ENCODE measurements at regions not wholly inside any gene's neighbourhood (a gene's known extent, or its start where the extent isn't known, plus 50 kb on each side); places are given as distances from the start of the nearest gene placed in this dataset.

DNA sequence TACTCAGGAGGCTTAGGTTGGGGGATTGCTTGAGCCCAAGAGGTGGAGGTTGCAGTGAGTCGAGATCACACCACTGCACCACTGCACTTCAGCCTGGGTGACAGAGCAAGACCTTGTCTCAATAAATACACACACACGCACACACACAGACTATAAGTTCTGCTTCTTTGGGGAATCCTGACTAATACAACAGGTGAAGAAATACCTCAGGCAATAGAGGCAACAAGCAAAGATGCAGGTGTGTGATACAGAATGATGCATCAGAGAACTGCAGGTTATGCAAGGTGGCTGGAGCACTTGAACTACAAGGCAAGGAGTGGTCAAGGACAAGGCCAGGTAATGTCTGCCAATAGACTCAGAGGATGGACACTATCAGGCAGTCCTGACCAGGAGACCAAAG lies 117.6 kb upstream of the ZNF678 start:
- 66% methylated on average over 2 of the region's 2 CpGs for WGBS (ENCODE audit: low lambda C conversion rate)
- no peak overlapping the region for H2AFZ ChIP-seq (ENCODE audit: low read depth)
- H3K4me2 ChIP-seq: no peak overlapping the region
- H3F3A ChIP-seq (replicated peaks; ENCODE audit: insufficient read depth): no peaks in the 10 kb centered on the region
- H3K4me3 ChIP-seq (ENCODE audit: low read depth in 2 of 2, low read length in 1 of 2): no peak overlapping the region
- no peaks in the 10 kb centered on the region for H3K27me3 ChIP-seq (ENCODE audit: insufficient read depth)
- no peaks in the 10 kb centered on the region for H3K9me2 ChIP-seq
- no peaks in the 10 kb centered on the region for H3K9me3 ChIP-seq
- peaks cover 0 to 7% of the 10 kb centered on the region in 2 experiments; a peak in 1 of 4 replicates for H3K4me1 ChIP-seq (ENCODE audit: control insufficient read depth in 1 of 2, insufficient read depth in 2 of 2, low read depth in 1 of 2, low read length in 1 of 2)
- no peak overlapping the region for H3K9ac ChIP-seq
- H3K27ac ChIP-seq (ENCODE audit: low read depth in 2 of 2, low read length in 1 of 2): no peak overlapping the region
- ChIA-PET POLR2A (no interaction called here), CTCF (interaction anchor here (0.8 to 1.5 kb wide), 2 partner anchors 97 to 813 kb away, joined by 3 to 4 read pairs; no protein-coding TSS in a partner anchor)
- no peaks in the 10 kb centered on the region for H3K36me3 ChIP-seq (replicated peaks in 1 of 2; ENCODE audit: control insufficient read depth in 1 of 2, insufficient read depth in 2 of 2, low read length in 1 of 2)
- no peak for TF ChIP-seq GATA2 (CRISPR knock-in tag; IDR thresholded peaks at IDR 0.05)
- TF ChIP-seq YY1 (IDR thresholded peaks at IDR 0.05; ENCODE audit: low read depth): no peak
- TF ChIP-seq RAD21 (IDR thresholded peaks at IDR 0.05; ENCODE audit: low read length): no peak
- no peak for TF ChIP-seq POLR2AphosphoS5 (IDR thresholded peaks at IDR 0.05; ENCODE audit: low read depth, low read length)
- no peak for TF ChIP-seq CHD2 (IDR thresholded peaks at IDR 0.05; ENCODE audit: low read length, partially characterized antibody)
- TF ChIP-seq FOXJ3 (CRISPR knock-in tag; IDR thresholded peaks at IDR 0.05): no peak
- TF ChIP-seq GABPA (IDR thresholded peaks at IDR 0.05; ENCODE audit: low read depth): no peak
- TF ChIP-seq, protein P1, sequence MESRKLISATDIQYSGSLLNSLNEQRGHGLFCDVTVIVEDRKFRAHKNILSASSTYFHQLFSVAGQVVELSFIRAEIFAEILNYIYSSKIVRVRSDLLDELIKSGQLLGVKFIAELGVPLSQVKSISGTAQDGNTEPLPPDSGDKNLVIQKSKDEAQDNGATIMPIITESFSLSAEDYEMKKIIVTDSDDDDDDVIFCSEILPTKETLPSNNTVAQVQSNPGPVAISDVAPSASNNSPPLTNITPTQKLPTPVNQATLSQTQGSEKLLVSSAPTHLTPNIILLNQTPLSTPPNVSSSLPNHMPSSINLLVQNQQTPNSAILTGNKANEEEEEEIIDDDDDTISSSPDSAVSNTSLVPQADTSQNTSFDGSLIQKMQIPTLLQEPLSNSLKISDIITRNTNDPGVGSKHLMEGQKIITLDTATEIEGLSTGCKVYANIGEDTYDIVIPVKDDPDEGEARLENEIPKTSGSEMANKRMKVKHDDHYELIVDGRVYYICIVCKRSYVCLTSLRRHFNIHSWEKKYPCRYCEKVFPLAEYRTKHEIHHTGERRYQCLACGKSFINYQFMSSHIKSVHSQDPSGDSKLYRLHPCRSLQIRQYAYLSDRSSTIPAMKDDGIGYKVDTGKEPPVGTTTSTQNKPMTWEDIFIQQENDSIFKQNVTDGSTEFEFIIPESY (IDR thresholded peaks at IDR 0.05; ENCODE audit: borderline replicate concordance, low read depth): no peak
- no peak for TF ChIP-seq ELF1 (IDR thresholded peaks at IDR 0.05)
- TF ChIP-seq FOXM1 (IDR thresholded peaks at IDR 0.05; ENCODE audit: low read depth): no peak
- TF ChIP-seq, protein P2, sequence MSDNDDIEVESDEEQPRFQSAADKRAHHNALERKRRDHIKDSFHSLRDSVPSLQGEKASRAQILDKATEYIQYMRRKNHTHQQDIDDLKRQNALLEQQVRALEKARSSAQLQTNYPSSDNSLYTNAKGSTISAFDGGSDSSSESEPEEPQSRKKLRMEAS (IDR thresholded peaks at IDR 0.05; ENCODE audit: low read depth): no peak
- no peak for TF ChIP-seq EZH2phosphoT487 (IDR thresholded peaks at IDR 0.05; ENCODE audit: borderline replicate concordance, low read depth)
- TF ChIP-seq, protein P3, sequence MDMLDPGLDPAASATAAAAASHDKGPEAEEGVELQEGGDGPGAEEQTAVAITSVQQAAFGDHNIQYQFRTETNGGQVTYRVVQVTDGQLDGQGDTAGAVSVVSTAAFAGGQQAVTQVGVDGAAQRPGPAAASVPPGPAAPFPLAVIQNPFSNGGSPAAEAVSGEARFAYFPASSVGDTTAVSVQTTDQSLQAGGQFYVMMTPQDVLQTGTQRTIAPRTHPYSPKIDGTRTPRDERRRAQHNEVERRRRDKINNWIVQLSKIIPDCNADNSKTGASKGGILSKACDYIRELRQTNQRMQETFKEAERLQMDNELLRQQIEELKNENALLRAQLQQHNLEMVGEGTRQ (IDR thresholded peaks at IDR 0.05; ENCODE audit: borderline replicate concordance, low read depth, low read length): no peak
- no peak for TF ChIP-seq NRF1 (IDR thresholded peaks at IDR 0.05; ENCODE audit: low read depth, low read length)
- TF ChIP-seq RFX5 (IDR thresholded peaks at IDR 0.05; ENCODE audit: low read length): no peak
- TF ChIP-seq, protein P4, sequence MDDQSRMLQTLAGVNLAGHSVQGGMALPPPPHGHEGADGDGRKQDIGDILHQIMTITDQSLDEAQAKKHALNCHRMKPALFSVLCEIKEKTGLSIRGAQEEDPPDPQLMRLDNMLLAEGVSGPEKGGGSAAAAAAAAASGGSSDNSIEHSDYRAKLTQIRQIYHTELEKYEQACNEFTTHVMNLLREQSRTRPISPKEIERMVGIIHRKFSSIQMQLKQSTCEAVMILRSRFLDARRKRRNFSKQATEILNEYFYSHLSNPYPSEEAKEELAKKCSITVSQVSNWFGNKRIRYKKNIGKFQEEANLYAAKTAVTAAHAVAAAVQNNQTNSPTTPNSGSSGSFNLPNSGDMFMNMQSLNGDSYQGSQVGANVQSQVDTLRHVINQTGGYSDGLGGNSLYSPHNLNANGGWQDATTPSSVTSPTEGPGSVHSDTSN (IDR thresholded peaks at IDR 0.05): no peak
- no peak for TF ChIP-seq NFIC (IDR thresholded peaks at IDR 0.05; ENCODE audit: borderline replicate concordance)
- TF ChIP-seq, protein P5, sequence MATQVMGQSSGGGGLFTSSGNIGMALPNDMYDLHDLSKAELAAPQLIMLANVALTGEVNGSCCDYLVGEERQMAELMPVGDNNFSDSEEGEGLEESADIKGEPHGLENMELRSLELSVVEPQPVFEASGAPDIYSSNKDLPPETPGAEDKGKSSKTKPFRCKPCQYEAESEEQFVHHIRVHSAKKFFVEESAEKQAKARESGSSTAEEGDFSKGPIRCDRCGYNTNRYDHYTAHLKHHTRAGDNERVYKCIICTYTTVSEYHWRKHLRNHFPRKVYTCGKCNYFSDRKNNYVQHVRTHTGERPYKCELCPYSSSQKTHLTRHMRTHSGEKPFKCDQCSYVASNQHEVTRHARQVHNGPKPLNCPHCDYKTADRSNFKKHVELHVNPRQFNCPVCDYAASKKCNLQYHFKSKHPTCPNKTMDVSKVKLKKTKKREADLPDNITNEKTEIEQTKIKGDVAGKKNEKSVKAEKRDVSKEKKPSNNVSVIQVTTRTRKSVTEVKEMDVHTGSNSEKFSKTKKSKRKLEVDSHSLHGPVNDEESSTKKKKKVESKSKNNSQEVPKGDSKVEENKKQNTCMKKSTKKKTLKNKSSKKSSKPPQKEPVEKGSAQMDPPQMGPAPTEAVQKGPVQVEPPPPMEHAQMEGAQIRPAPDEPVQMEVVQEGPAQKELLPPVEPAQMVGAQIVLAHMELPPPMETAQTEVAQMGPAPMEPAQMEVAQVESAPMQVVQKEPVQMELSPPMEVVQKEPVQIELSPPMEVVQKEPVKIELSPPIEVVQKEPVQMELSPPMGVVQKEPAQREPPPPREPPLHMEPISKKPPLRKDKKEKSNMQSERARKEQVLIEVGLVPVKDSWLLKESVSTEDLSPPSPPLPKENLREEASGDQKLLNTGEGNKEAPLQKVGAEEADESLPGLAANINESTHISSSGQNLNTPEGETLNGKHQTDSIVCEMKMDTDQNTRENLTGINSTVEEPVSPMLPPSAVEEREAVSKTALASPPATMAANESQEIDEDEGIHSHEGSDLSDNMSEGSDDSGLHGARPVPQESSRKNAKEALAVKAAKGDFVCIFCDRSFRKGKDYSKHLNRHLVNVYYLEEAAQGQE (IDR thresholded peaks at IDR 0.05; ENCODE audit: low read depth, low read length): no peak
- no peaks in the 10 kb centered on the region for H4K20me1 ChIP-seq (ENCODE audit: insufficient read depth)
- no peak for DNase-seq
- H3K79me2 ChIP-seq (ENCODE audit: insufficient read depth): no peaks in the 10 kb centered on the region
